ENCODE measurements at regions not wholly inside any gene's neighbourhood (a gene's known extent, or its start where the extent isn't known, plus 50 kb on each side); places are given as distances from the start of the nearest gene placed in this dataset.

GRCh38 chr3:74173090-74173489 lies 441.4 kb downstream of the CNTN3 start:
- no peak for TF ChIP-seq CTCF (IDR thresholded peaks at IDR 0.05)
- no peak for TF ChIP-seq POLR2A (IDR thresholded peaks at IDR 0.05)

All from esophagus squamous epithelium (tissue), 4 donors.